Suprapubic skin (tissue), 4 donors: ENCODE measurements at regions not wholly inside any gene's neighbourhood (a gene's known extent, or its start where the extent isn't known, plus 50 kb on each side); places are given as distances from the start of the nearest gene placed in this dataset.

Source experiments
- CTCF ChIP-seq, 2 donors: fragments of 200-600 bp in 1 of 2; fragments of 450-650 bp in 1 of 2; sonication (generic) in 1 of 2; IDR thresholded peaks; one replicate each; pipeline ENCODE4 v1.5.1; 2016 to 2019; ENCODE audit warnings: antibody characterized with exemption in 2 of 2, mild to moderate bottlenecking in 1 of 2, moderate library complexity in 1 of 2
- POLR2A ChIP-seq, 2 donors: fragments of 450-650 bp; IDR thresholded peaks; one replicate each; pipeline ENCODE4 v1.6.1; 2017; ENCODE audit warnings: antibody characterized with exemption in 2 of 2, mild to moderate bottlenecking in 2 of 2, moderate library complexity in 2 of 2
- POLR2AphosphoS5 ChIP-seq, 3 donors: sonication (generic); formaldehyde crosslinking; IDR thresholded peaks; one replicate each; pipeline ENCODE4 v1.6.1; 2017; ENCODE audit warnings: antibody characterized with exemption in 3 of 3

GRCh38 chr4:83699358-83699757 lies 163.4 kb downstream of the GPAT3 start:
- no peak for TF ChIP-seq CTCF (IDR thresholded peaks at IDR 0.05)
- no peak for TF ChIP-seq POLR2A (IDR thresholded peaks at IDR 0.05)
- TF ChIP-seq POLR2AphosphoS5 (IDR thresholded peaks at IDR 0.05): no peak
